Fibroblast of mammary gland (primary cell): ENCODE measurements at regions not wholly inside any gene's neighbourhood (a gene's known extent, or its start where the extent isn't known, plus 50 kb on each side); places are given as distances from the start of the nearest gene placed in this dataset.

Source experiments
- DNase-seq: peaks from one replicate; pipeline ENCODE4 v3.0.0-alpha.2; 2010; ENCODE audit warnings: low read depth
- H3K4me3 ChIP-seq: 2 replicates; pipeline ENCODE4 v1.5.1; 2011; ENCODE audit warnings: low read depth, mild to moderate bottlenecking, low read length, moderate library complexity; ENCODE audit not compliant: control insufficient read depth
- CTCF ChIP-seq: conservative IDR thresholded peaks from 2 replicates; pipeline ENCODE4 v1.5.1; 2011; ENCODE audit warnings: low read depth, low read length, inconsistent platforms; ENCODE audit not compliant: control insufficient read depth, insufficient read depth

GRCh38 chr2:105604938-105605337 lies 139.8 kb upstream of the NCK2 start:
- H3K4me3 ChIP-seq, result no peak overlapping the region
- TF ChIP-seq CTCF, result no peak
- DNase-seq, result no peak

- no peak overlapping the region for H3K4me3 ChIP-seq
- no peak for TF ChIP-seq CTCF
- no peak for DNase-seq
These were observed 143.5 kb upstream of the NCK2 start for GRCh38 chr2:105600949-105601794.

GRCh38 chr2:105600602-105600948 lies 144.1 kb upstream of the NCK2 start:
- DNase-seq, result no peak
- no peak for TF ChIP-seq CTCF
- H3K4me3 ChIP-seq, result no peak overlapping the region

GRCh38 chr2:105600037-105600442 lies 144.7 kb upstream of the NCK2 start:
- no peak for TF ChIP-seq CTCF
- DNase-seq, result no peak

GRCh38 chr2:105598829-105599698 lies 145.6 kb upstream of the NCK2 start:
- no peak for TF ChIP-seq CTCF
- H3K4me3 ChIP-seq, result no peak overlapping the region

More at GRCh38 chr2:105600037-105600442, 144.7 kb upstream of the NCK2 start:
- H3K4me3 ChIP-seq, result no peak overlapping the region

GRCh38 chr2:105597806-105598803 lies 146.6 kb upstream of the NCK2 start:
- no peak for TF ChIP-seq CTCF
- DNase-seq, result no peak
- no peak overlapping the region for H3K4me3 ChIP-seq

More at GRCh38 chr2:105598829-105599698, 145.6 kb upstream of the NCK2 start:
- DNase-seq, result no peak
